Mucosa of descending colon (tissue), 3 donors: ENCODE measurements at regions not wholly inside any gene's neighbourhood (a gene's known extent, or its start where the extent isn't known, plus 50 kb on each side); places are given as distances from the start of the nearest gene placed in this dataset.

ENCODE experiments used
- ATAC-seq: fragments of 200-7000 bp; cut with Tn5 transposase; one replicate; pipeline ENCODE4 v1.9.1; 2020; ENCODE audit warnings: mild to moderate bottlenecking, moderate library complexity
- DNase-seq, 3 donors: peaks; one replicate each; pipeline ENCODE4 v3.0.0-alpha.2; 2020
- H3K36me3 ChIP-seq: fragments of 200-600 bp; one replicate; pipeline ENCODE4 v1.8.0; 2021; ENCODE audit warnings: low read depth, mild to moderate bottlenecking
- H3K4me1 ChIP-seq: fragments of 200-600 bp; one replicate; pipeline ENCODE4 v1.8.0; 2021; ENCODE audit warnings: low read depth, mild to moderate bottlenecking
- H3K4me3 ChIP-seq: fragments of 200-600 bp; one replicate; pipeline ENCODE4 v1.8.0; 2021; ENCODE audit warnings: mild to moderate bottlenecking
- H3K9me3 ChIP-seq: fragments of 200-600 bp; one replicate; pipeline ENCODE4 v1.8.0; 2021; ENCODE audit warnings: mild to moderate bottlenecking
- CTCF ChIP-seq: fragments of 200-600 bp; IDR thresholded peaks from one replicate; pipeline ENCODE4 v1.8.0; 2022; ENCODE audit warnings: antibody characterized with exemption, mild to moderate bottlenecking
- intact Hi-C, 2 donors: fragments of 100-400 bp; cut with DNase I in 1 of 2; cut with micrococcal nuclease in 1 of 2; formaldehyde crosslinking; loops; one replicate each; pipeline versions ENCODE4 v1.11.0 to v1.11.1; 2022; cut with DNase I, micrococcal nuclease
- donor health status: DM: no; HTN: no; CAD: no; lungs with moderate emphysema.
- donor health status: DM: no; HTN: no; CAD: no.
- donor health status: DM: no; HTN: yes; CAD: no.

GRCh38 chr13:27352698-27353097, 71.7 kb upstream of the GTF3A start:
- intact Hi-C loops: loop anchor here (10.0 kb wide), 2 partner anchors 78 to 368 kb away; partner anchors contain the start of gene RASL11A (in 1 of the 2)

GRCh38 chr13:27353166-27353583, 71.2 kb upstream of the GTF3A start:
- H3K4me3 ChIP-seq: no peak overlapping the region
- no peak for TF ChIP-seq CTCF
- H3K9me3 ChIP-seq: no peaks in the 10 kb centered on the region
- peak; percentile 86 for ATAC-seq
- peak in 1 of 3 donors; percentile 17 for DNase-seq
- H3K36me3 ChIP-seq: no peaks in the 10 kb centered on the region
- intact Hi-C loops: loop anchor here (10.0 kb wide), 2 partner anchors 78 to 368 kb away; partner anchors contain the start of gene RASL11A (in 1 of the 2)
- H3K4me1 ChIP-seq: no peaks in the 10 kb centered on the region

More at GRCh38 chr13:27352698-27353097, 71.7 kb upstream of the GTF3A start:
- H3K4me3 ChIP-seq: no peak overlapping the region
- no peaks in the 10 kb centered on the region for H3K36me3 ChIP-seq
- peak; percentile 37 for ATAC-seq
- no peaks in the 10 kb centered on the region for H3K9me3 ChIP-seq
- DNase-seq: no peak
- no peaks in the 10 kb centered on the region for H3K4me1 ChIP-seq
- no peak for TF ChIP-seq CTCF

GRCh38 chr13:27353708-27354107, 70.7 kb upstream of the GTF3A start:
- DNase-seq (no peak), ATAC-seq (no peak)
- no peak overlapping the region for H3K4me3 ChIP-seq
- H3K36me3 ChIP-seq: no peaks in the 10 kb centered on the region
- H3K9me3 ChIP-seq: no peaks in the 10 kb centered on the region
- no peak for TF ChIP-seq CTCF
- H3K4me1 ChIP-seq: no peaks in the 10 kb centered on the region
- intact Hi-C loops: loop anchor here (10.0 kb wide), 2 partner anchors 79 to 369 kb away; partner anchors contain the start of gene RASL11A (in 1 of the 2)

GRCh38 chr13:27354379-27354778, 70.0 kb upstream of the GTF3A start:
- no peak for TF ChIP-seq CTCF
- Histone ChIP-seq H3K36me3 (no peaks in the 10 kb centered on the region), H3K9me3 (no peaks in the 10 kb centered on the region), H3K4me3 (no peak overlapping the region), H3K4me1 (no peaks in the 10 kb centered on the region)
- DNase-seq: no peak
- ATAC-seq: no peak
- intact Hi-C loops: loop anchor here (10.0 kb wide), 2 partner anchors 80 to 370 kb away; partner anchors contain the start of gene RASL11A (in 1 of the 2)

DNA sequence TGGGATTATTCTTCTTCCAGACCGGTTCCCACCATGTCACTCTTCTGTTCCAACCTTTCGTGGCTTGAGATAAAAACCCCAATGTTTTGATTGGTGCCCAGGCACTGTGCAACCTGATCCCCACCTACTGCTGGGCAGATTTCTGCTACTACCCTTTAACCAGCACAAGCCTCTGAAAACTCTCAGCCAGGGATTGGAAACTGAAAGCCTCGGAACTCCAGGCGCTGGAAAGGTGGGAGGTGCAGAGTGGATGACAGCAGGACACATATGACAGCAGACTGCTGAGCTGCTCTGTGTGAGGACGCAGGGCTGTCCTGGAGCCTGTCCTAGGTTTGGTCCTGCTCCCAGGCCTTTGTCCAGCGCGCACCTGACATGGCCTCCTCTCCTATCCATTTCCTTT, 68.5 kb upstream of the GTF3A start:
- ATAC-seq: no peak
- no peak for DNase-seq
- TF ChIP-seq CTCF: no peak
- intact Hi-C loops: loop anchor here (10.0 kb wide), 2 partner anchors 81 to 371 kb away; partner anchors contain the start of gene RASL11A (in 1 of the 2)
- no peak overlapping the region for H3K4me3 ChIP-seq
- H3K36me3 ChIP-seq: no peaks in the 10 kb centered on the region
- no peaks in the 10 kb centered on the region for H3K9me3 ChIP-seq
- H3K4me1 ChIP-seq: no peaks in the 10 kb centered on the region
